A549 (cell line): ENCODE measurements at regions not wholly inside any gene's neighbourhood (a gene's known extent, or its start where the extent isn't known, plus 50 kb on each side); places are given as distances from the start of the nearest gene placed in this dataset.

Experiments used
- ATAC-seq, 2 experiments: fragments of 200-7000 bp in 1 of 2; fragments of >200 bp in 1 of 2; cut with Nextera tagmentation in 1 of 2; cut with Tn5 transposase in 1 of 2; 3 replicates each; pipeline versions ENCODE4 v1.8.0 to v1.9.1; 2018 to 2020; ENCODE audit warnings: mild to moderate bottlenecking in 1 of 2, moderate library complexity in 1 of 2
- CTCF ChIA-PET: fragments of 300-600 bp; sonication (Branson Sonifier 250); formaldehyde crosslinking; extraction: SDS; loops from one replicate; lab custom pipeline; 2021; ENCODE audit warnings: antibody characterized with exemption, inconsistent platforms; lab: Yijun Ruan, JAX
- POLR2A ChIA-PET: fragments of 350-600 bp; formaldehyde crosslinking; extraction: SDS; loops from one replicate; lab custom pipeline; 2021; ENCODE audit warnings: antibody characterized with exemption, inconsistent platforms; lab: Yijun Ruan, JAX
- DNase-seq, 2 experiments: peaks; one replicate each; pipeline versions ENCODE4 v3.0.0 to v3.0.0-alpha.2; 2011 to 2016; ENCODE audit warnings: low read depth in 1 of 2, low spot score in 1 of 2
- FAIRE-seq: peaks from 2 replicates; lab custom pipeline; 2011; peaks lifted over from hg19 to GRCh38; lab: Jason Lieb, UNC
- H3K27ac ChIP-seq, 2 experiments: fragments of >200 bp; sonication (Bioruptor Twin); formaldehyde crosslinking; 3 replicates each; pipeline ENCODE4 v1.5.1; 2016 to 2017
- H3K4me1 ChIP-seq: fragments of >200 bp; sonication (Bioruptor Twin); formaldehyde crosslinking; 3 replicates; pipeline ENCODE4 v1.6.1; 2016
- H3K4me2 ChIP-seq: fragments of >200 bp; sonication (Bioruptor Twin); formaldehyde crosslinking; 3 replicates; pipeline ENCODE4 v1.6.1; 2016
- H3K4me3 ChIP-seq: fragments of >200 bp; sonication (Bioruptor Twin); formaldehyde crosslinking; 3 replicates; pipeline ENCODE4 v1.5.1; 2016
- H3K9me3 ChIP-seq: fragments of >200 bp; sonication (Bioruptor Twin); formaldehyde crosslinking; 3 replicates; pipeline ENCODE4 v1.6.1; 2016
- CHD2 ChIP-seq: fragments of 150-350 bp; IDR thresholded peaks from 2 replicates; pipeline ENCODE4 v1.6.1; 2014; ENCODE audit warnings: low read length; ENCODE audit not compliant: partially characterized antibody
- HEYL ChIP-seq: fragments of 250-450 bp; sonication (Bioruptor Pico); IDR thresholded peaks from 2 replicates; pipeline ENCODE4 v1.8.0; 2021; ENCODE audit warnings: mild to moderate bottlenecking, moderate library complexity
- HOXA7 ChIP-seq: fragments of 250-450 bp; sonication (Bioruptor Pico); IDR thresholded peaks from 2 replicates; pipeline ENCODE4 v1.5.0; 2020; ENCODE audit warnings: mild to moderate bottlenecking, moderate library complexity
- HOXB5 ChIP-seq: fragments of 250-450 bp; sonication (Bioruptor Pico); IDR thresholded peaks from 2 replicates; pipeline ENCODE4 v1.5.0; 2020; ENCODE audit warnings: mild to moderate bottlenecking, moderate library complexity
- JUNB ChIP-seq: fragments of >200 bp; sonication (Bioruptor Twin); formaldehyde crosslinking; IDR thresholded peaks from 2 replicates; pipeline ENCODE4 v1.6.1; 2016
- KDM1A ChIP-seq: fragments of 200-600 bp; sonication (generic); IDR thresholded peaks from 2 replicates; pipeline ENCODE4 v1.6.1; 2016; ENCODE audit warnings: low read depth, mild to moderate bottlenecking
- KDM5A ChIP-seq: fragments of 200-600 bp; sonication (generic); IDR thresholded peaks from 2 replicates; pipeline ENCODE4 v1.6.1; 2016; ENCODE audit warnings: antibody characterized with exemption, mild to moderate bottlenecking
- NR3C1 ChIP-seq: fragments of >200 bp; sonication (Bioruptor Twin); formaldehyde crosslinking; IDR thresholded peaks from 3 replicates; pipeline ENCODE4 v1.6.1; 2017
- RNF2 ChIP-seq: fragments of 200-600 bp; sonication (generic); IDR thresholded peaks from 2 replicates; pipeline ENCODE4 v1.6.1; 2016; ENCODE audit warnings: low read depth, mild to moderate bottlenecking, antibody characterized with exemption, moderate library complexity, borderline replicate concordance
- SMC3 ChIP-seq: fragments of >200 bp; sonication (Bioruptor Twin); formaldehyde crosslinking; IDR thresholded peaks from 3 replicates; pipeline ENCODE4 v1.6.1; 2018; ENCODE audit warnings: inconsistent platforms
- TFCP2L1 ChIP-seq: fragments of 250-450 bp; sonication (Bioruptor Pico); IDR thresholded peaks from 2 replicates; pipeline ENCODE4 v1.5.0; 2021; ENCODE audit warnings: mild to moderate bottlenecking
- TP53 ChIP-seq: fragments of 250-450 bp; sonication (Bioruptor Pico); IDR thresholded peaks from 2 replicates; pipeline ENCODE4 v1.5.0; 2021; ENCODE audit warnings: mild to moderate bottlenecking, moderate library complexity
- ZC3H11A ChIP-seq: fragments of 450-650 bp; IDR thresholded peaks from 2 replicates; pipeline ENCODE4 v1.6.1; 2014; ENCODE audit warnings: antibody characterized with exemption, mild to moderate bottlenecking
- ZNF302 ChIP-seq: fragments of 250-450 bp; sonication (Bioruptor Pico); IDR thresholded peaks from 2 replicates; pipeline ENCODE4 v1.9.0; 2021; ENCODE audit warnings: inconsistent platforms, mild to moderate bottlenecking, moderate library complexity
- ZSCAN20 ChIP-seq: fragments of 250-450 bp; sonication (Bioruptor Pico); IDR thresholded peaks from 2 replicates; pipeline ENCODE4 v1.8.0; 2022; ENCODE audit warnings: mild to moderate bottlenecking, moderate library complexity
- WGBS: methylation state at CpG from one replicate; pipeline ENCODE4 v1.1.6; 2017; ENCODE audit errors: missing lambda C conversion rate; 5-methylcytosine and 5-hydroxymethylcytosine counted together
- TF ChIP-seq, protein P1 (sequence below): fragments of >200 bp; sonication (Bioruptor Twin); formaldehyde crosslinking; IDR thresholded peaks from 3 replicates; pipeline ENCODE4 v1.5.1; 2016
- TF ChIP-seq, protein P2 (sequence below): fragments of 200-600 bp; sonication (generic); IDR thresholded peaks from 2 replicates; pipeline ENCODE4 v1.6.1; 2016; ENCODE audit warnings: antibody characterized with exemption, mild to moderate bottlenecking, moderate library complexity
- TF ChIP-seq, protein P3 (sequence below): fragments of 250-450 bp; sonication (Bioruptor Pico); IDR thresholded peaks from 2 replicates; pipeline ENCODE4 v1.5.0; 2020; ENCODE audit warnings: low read depth, mild to moderate bottlenecking, moderate library complexity
- TF ChIP-seq, protein P4 (sequence below): fragments of 250-450 bp; sonication (Bioruptor Pico); IDR thresholded peaks from 2 replicates; pipeline ENCODE4 v1.5.0; 2021; ENCODE audit warnings: mild to moderate bottlenecking, moderate library complexity, borderline replicate concordance

DNA sequence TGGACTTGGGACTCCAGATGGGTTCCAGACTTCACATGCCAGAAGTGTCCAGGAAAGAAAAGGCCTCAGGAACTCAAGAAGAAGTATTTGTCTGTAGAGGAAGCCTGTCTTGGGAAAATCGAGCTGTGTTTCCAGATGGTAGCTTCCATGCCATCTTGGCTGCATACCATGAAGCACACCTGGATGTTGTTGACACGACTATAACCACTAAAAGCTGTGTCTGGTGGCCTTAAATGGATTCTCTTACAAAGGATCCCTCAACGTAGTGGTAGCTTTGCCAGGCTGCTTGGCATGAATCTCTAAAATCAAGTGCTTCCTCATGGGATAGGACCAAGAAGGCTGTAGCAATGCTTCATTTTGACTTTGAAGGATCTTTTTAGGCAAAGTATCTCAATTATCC lies 313.4 kb upstream of the BOD1L1 start:
- Histone ChIP-seq H3K9me3 (no peaks in the 10 kb centered on the region), H3K4me1 (0 out of 3 replicates have a peak, but pooled peaks cover under 1% of the 10 kb centered on the region), H3K4me3 (no peak overlapping the region), H3K4me2 (no peak overlapping the region), H3K27ac (no peak overlapping the region)
- FAIRE-seq = no peak
- ChIA-PET CTCF (interaction anchor here (0.7 kb wide), 1 partner anchor 21 kb away, joined by 3 read pairs; no protein-coding TSS in a partner anchor), POLR2A (no interaction called here)
- 60% methylated on average over 3 of the region's 3 CpGs for WGBS
- TF ChIP-seq TP53 = no peak
- TF ChIP-seq, protein P1, sequence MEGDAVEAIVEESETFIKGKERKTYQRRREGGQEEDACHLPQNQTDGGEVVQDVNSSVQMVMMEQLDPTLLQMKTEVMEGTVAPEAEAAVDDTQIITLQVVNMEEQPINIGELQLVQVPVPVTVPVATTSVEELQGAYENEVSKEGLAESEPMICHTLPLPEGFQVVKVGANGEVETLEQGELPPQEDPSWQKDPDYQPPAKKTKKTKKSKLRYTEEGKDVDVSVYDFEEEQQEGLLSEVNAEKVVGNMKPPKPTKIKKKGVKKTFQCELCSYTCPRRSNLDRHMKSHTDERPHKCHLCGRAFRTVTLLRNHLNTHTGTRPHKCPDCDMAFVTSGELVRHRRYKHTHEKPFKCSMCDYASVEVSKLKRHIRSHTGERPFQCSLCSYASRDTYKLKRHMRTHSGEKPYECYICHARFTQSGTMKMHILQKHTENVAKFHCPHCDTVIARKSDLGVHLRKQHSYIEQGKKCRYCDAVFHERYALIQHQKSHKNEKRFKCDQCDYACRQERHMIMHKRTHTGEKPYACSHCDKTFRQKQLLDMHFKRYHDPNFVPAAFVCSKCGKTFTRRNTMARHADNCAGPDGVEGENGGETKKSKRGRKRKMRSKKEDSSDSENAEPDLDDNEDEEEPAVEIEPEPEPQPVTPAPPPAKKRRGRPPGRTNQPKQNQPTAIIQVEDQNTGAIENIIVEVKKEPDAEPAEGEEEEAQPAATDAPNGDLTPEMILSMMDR = no peak
- ATAC-seq = no peak
- DNase-seq = no peak

DNA sequence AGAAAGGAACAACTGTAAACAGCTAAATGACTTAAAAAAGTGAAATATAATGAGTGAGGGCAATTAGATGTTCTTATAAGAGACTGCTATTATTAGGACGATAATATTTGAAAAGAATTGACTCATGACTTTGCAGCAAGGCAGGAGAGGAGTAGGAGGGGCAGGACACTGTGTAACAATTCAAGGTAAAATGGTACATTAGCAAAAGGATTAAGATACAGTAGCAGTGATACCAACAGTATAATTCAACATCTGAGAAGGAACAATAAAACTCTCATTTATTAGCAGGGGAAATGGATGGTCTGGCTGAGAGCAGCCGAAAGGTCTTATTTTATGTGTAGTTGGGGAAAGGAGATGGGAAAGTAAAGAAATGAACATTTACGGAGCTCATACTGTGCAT lies 315.5 kb upstream of the BOD1L1 start:
- 92% methylated on average over 3 of the region's 3 CpGs for WGBS
- ATAC-seq = no peak
- Histone ChIP-seq H3K4me2 (no peak overlapping the region), H3K4me1 (peaks cover 4% of the 10 kb centered on the region; the same call in 1 of the 3 replicates)
- DNase-seq = no peak
- POLR2A ChIA-PET = no interaction called here
- TF ChIP-seq RNF2 (no peak), KDM5A (no peak)
- TF ChIP-seq, all 56 proteins: peak for 0
- FAIRE-seq = no peak
- no peaks in the 10 kb centered on the region for H3K9me3 ChIP-seq
- no peak overlapping the region for H3K27ac ChIP-seq
- CTCF ChIA-PET = interaction anchor here (1.0 kb wide), 1 partner anchor 10 kb away, joined by 3 read pairs; no protein-coding TSS in a partner anchor
- H3K4me3 ChIP-seq = no peak overlapping the region

DNA sequence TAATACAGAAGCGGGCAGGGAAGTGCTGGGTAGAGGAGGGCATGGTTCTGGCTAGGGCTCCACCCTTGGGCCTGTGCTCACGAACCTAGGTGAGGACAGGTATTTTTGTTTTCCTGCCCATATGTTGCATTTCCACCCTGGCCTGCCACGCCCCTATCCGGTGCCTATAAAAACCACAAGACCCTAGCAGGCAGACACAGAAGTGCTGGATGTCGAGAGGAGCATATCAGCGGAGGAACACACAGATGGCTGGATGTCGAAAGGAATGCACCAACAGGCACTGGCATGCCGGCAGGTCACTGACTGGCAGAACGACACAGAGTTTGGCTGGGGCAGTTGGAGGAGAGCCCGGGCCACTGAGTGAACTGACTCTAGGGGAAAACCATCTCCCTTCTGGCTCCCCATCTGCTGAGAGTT lies 316.6 kb upstream of the BOD1L1 start:
- CTCF ChIA-PET = no interaction called here

More for the DNA sequence above, 316.6 kb upstream of the BOD1L1 start:
- no peak for ATAC-seq
- no peak overlapping the region for H3K4me2 ChIP-seq
- no peak overlapping the region for H3K27ac ChIP-seq
- no peak for FAIRE-seq
- peaks cover 4% of the 10 kb centered on the region; the same call in 1 of the 3 replicates for H3K4me1 ChIP-seq
- H3K4me3 ChIP-seq = no peak overlapping the region
- TF ChIP-seq, protein P1 = no peak
- no peak for TF ChIP-seq SMC3
- no peak for TF ChIP-seq TFCP2L1 (CRISPR knock-in tag)
- no peak for TF ChIP-seq HOXB5 (CRISPR knock-in tag)
- TF ChIP-seq NR3C1 = no peak
- TF ChIP-seq HEYL (CRISPR knock-in tag) = no peak
- TF ChIP-seq JUNB = no peak
- TF ChIP-seq HOXA7 (CRISPR knock-in tag) = no peak
- no peak for TF ChIP-seq ZC3H11A
- no peak for TF ChIP-seq KDM1A
- no peak for TF ChIP-seq KDM5A
- no peak for TF ChIP-seq ZNF302 (CRISPR knock-in tag)
- TF ChIP-seq, protein P2, sequence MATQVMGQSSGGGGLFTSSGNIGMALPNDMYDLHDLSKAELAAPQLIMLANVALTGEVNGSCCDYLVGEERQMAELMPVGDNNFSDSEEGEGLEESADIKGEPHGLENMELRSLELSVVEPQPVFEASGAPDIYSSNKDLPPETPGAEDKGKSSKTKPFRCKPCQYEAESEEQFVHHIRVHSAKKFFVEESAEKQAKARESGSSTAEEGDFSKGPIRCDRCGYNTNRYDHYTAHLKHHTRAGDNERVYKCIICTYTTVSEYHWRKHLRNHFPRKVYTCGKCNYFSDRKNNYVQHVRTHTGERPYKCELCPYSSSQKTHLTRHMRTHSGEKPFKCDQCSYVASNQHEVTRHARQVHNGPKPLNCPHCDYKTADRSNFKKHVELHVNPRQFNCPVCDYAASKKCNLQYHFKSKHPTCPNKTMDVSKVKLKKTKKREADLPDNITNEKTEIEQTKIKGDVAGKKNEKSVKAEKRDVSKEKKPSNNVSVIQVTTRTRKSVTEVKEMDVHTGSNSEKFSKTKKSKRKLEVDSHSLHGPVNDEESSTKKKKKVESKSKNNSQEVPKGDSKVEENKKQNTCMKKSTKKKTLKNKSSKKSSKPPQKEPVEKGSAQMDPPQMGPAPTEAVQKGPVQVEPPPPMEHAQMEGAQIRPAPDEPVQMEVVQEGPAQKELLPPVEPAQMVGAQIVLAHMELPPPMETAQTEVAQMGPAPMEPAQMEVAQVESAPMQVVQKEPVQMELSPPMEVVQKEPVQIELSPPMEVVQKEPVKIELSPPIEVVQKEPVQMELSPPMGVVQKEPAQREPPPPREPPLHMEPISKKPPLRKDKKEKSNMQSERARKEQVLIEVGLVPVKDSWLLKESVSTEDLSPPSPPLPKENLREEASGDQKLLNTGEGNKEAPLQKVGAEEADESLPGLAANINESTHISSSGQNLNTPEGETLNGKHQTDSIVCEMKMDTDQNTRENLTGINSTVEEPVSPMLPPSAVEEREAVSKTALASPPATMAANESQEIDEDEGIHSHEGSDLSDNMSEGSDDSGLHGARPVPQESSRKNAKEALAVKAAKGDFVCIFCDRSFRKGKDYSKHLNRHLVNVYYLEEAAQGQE = no peak
- TF ChIP-seq ZSCAN20 (CRISPR knock-in tag) = no peak
- TF ChIP-seq, protein P3, sequence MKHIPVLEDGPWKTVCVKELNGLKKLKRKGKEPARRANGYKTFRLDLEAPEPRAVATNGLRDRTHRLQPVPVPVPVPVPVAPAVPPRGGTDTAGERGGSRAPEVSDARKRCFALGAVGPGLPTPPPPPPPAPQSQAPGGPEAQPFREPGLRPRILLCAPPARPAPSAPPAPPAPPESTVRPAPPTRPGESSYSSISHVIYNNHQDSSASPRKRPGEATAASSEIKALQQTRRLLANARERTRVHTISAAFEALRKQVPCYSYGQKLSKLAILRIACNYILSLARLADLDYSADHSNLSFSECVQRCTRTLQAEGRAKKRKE (CRISPR knock-in tag) = no peak
- TF ChIP-seq, protein P4, sequence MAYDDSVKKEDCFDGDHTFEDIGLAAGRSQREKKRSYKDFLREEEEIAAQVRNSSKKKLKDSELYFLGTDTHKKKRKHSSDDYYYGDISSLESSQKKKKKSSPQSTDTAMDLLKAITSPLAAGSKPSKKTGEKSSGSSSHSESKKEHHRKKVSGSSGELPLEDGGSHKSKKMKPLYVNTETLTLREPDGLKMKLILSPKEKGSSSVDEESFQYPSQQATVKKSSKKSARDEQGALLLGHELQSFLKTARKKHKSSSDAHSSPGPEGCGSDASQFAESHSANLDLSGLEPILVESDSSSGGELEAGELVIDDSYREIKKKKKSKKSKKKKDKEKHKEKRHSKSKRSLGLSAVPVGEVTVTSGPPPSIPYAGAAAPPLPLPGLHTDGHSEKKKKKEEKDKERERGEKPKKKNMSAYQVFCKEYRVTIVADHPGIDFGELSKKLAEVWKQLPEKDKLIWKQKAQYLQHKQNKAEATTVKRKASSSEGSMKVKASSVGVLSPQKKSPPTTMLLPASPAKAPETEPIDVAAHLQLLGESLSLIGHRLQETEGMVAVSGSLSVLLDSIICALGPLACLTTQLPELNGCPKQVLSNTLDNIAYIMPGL = no peak
- TF ChIP-seq CHD2 = no peak
- WGBS = 87% methylated on average over 10 of the region's 10 CpGs
- DNase-seq = no peak
- no peaks in the 10 kb centered on the region for H3K9me3 ChIP-seq
- POLR2A ChIA-PET = no interaction called here
